Activated T-cell treated with anti-CD3 and anti-CD28 coated beads, Interleukin-2, amount 50 U/mL, for 48 hours (primary cell): ENCODE measurements at regions not wholly inside any gene's neighbourhood (a gene's known extent, or its start where the extent isn't known, plus 50 kb on each side); places are given as distances from the start of the nearest gene placed in this dataset.

Experiments
- DNase-seq, 2 experiments: peaks; one replicate each; pipeline ENCODE4 v3.0.0-alpha.2; 2020

DNA sequence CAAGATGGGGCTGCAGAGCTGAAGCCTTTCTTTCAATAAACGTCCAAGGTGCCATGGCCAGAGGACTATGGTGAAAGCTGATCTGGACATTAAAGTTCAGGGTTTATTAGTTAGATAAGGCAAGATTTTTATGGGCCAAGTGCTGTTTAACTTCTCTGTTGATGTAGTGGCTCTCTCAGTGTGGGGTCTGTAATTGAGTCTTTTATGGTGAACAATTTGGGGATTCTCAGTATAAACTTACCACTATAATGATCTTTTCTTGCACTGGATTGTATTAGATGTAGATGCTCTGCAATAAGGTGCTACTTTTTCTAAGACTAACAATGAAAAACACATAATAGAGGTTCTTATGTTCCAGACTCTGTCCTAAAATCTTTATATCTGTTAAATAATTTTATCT, 190.1 kb upstream of the KLF12 start:
- no peak for DNase-seq

- no peak for DNase-seq
Measured at GRCh38 chr13:74322562-74322961, 188.4 kb upstream of the KLF12 start.

- DNase-seq: no peak
Measured at GRCh38 chr13:74320282-74320681, 186.1 kb upstream of the KLF12 start.

- DNase-seq: no peak
Measured at GRCh38 chr13:74316547-74316946, 182.3 kb upstream of the KLF12 start.

- no peak for DNase-seq
Measured at GRCh38 chr13:74306496-74306895, 172.3 kb upstream of the KLF12 start.

- DNase-seq: no peak
Measured at GRCh38 chr13:74305876-74306275, 171.7 kb upstream of the KLF12 start.

- DNase-seq: no peak
Measured at GRCh38 chr13:74301258-74301935, 167.2 kb upstream of the KLF12 start.

- DNase-seq: no peak
Measured at GRCh38 chr13:74300162-74300561, 166.0 kb upstream of the KLF12 start.

- DNase-seq: no peak
Measured at GRCh38 chr13:74299721-74300120, 165.5 kb upstream of the KLF12 start.

- no peak for DNase-seq
Measured at GRCh38 chr13:74298923-74299322, 164.7 kb upstream of the KLF12 start.

GRCh38 chr13:74289861-74290773, 155.9 kb upstream of the KLF12 start:
- DNase-seq: peak in 1 of 2 experiments; percentile 27

DNA sequence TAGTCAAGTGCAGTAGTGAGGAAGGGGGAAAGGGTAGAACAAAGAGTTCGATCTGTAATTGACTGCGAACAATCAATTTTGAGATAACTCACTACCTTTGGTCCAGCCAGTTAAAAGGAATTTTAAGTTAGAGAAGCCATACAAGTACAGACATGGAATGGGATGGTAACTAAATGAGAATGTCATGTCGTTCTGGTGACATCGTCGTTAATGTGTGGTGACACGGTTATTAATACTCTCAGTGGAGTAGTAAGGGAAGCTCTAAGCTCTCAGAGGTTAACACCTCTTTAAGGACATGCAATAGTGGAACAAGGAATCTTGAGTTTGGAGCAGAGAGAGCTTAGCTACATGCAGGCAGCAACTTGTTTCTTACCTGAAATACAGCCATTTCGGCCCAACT, 154.9 kb upstream of the KLF12 start:
- DNase-seq: no peak

GRCh38 chr13:74288361-74288911, 154.2 kb upstream of the KLF12 start:
- peak; percentile 34 to 40 for DNase-seq

- peak; percentile 60 to 63 for DNase-seq
Measured at GRCh38 chr13:74287724-74288169, 153.5 kb upstream of the KLF12 start.

GRCh38 chr13:74280795-74281490, 146.7 kb upstream of the KLF12 start:
- no peak for DNase-seq

DNA sequence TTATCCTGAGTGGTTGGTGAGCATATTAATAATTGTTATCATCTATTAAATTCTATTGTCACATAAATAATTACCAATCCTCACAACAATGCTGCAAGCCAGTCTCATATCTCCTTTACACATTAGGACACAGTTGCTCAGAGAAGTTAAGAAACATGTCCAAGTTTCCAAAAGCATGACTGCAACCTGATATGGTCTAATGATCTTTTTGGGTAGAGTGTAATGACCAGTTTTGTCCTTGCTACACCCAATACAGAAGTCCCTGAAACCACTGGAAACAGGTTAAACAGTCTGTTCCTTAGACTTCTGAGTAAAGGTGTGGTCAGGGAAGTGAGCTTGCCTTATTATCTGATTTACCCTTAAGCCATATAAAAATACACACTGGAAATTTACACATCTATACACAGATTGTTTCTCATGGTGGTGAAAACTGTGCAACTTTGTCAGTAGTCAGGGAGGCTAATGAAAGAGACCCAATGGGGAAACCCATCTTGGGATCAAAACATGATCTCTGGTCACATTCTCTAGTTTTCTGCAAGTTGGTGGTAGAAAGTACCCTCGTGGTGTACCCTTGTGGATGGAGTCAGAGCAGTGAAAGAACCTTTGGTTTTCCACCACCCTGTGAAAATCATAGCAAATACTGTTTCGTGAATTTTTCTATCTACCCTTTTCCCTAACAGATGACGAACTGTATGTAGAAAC, 146.0 kb upstream of the KLF12 start:
- no peak for DNase-seq

DNA sequence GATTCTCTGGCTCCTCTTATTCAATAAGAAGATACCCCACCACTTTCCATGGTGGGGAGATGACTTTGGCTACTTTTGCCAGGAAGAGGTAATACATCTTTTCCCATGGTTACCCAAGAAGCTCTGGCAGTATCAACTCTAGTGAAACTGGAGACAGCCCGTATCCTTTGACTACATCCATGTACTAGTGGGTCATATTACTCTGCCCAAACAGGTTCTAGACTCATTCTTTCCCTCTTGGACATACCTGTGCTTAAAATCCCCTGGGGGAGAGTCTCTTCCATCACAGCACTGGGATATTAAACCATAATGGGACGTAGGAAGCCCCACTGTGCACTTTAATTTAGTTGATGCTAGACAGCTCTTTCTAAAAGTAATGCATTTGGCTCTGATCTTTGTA, 144.7 kb upstream of the KLF12 start:
- DNase-seq: no peak

GRCh38 chr13:74274916-74275315, 140.7 kb upstream of the KLF12 start:
- DNase-seq: no peak

DNA sequence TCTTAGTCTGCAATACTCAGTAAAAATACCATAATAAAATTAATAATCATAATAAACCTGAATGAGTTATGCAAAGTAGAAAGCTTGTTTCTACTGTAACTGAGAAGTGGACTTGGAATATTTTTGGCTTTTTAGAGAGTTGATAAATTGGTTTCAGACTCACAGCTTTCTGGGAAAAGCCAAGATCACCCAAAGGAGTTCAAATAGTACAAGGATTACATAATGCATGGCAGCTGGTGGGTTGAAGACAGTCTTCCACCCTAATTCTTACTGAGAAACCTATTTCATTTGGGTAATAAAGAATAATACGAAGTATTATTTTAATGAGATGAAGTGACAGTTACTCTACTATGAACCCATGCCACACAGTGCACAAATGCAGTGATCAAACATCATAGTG, 139.4 kb upstream of the KLF12 start:
- DNase-seq: no peak

GRCh38 chr13:74272826-74273225, 138.6 kb upstream of the KLF12 start:
- no peak for DNase-seq

DNA sequence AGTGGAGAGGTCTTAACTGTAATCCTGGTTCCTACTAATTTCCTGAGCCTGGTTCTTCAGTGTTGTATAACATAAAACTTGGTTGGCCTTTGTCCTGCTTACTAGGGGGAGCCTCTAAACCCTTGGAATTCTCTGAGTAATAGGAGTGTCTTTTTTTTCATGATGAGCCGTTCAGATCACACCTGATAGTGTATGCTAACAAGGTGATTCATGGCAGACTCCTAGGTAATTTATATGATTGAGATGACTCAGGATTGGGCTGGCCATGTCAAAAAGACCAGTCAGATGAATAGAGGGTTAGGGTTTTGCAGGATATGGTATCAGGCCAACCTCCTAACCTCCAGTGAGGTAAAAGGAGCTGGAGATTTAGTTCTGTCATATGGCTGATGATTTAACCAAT, 135.8 kb upstream of the KLF12 start:
- DNase-seq: no peak

GRCh38 chr13:74266861-74267260, 132.7 kb upstream of the KLF12 start:
- no peak for DNase-seq

DNA sequence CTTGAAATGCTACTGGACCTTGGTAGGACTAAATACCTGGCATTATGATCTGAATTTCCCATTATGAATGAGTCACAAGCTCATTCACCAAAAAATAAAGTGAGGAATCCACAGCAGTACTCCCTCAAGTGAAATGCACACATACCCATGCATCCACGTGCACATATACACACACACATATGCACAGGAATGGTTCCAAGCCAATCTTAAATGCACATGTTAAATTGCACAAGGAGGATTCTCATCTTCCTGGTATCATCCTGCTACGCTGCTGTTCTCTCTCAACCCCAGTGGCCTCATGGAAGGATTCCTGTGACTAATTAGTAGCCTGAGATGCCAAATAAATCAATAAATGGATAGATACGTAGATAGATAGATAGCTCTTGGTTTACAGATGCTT, 132.1 kb upstream of the KLF12 start:
- DNase-seq: no peak
